ENCODE measurements at regions not wholly inside any gene's neighbourhood (a gene's known extent, or its start where the extent isn't known, plus 50 kb on each side); places are given as distances from the start of the nearest gene placed in this dataset.

GRCh38 chr14:86457481-86458135, 927.7 kb downstream of the FLRT2 start:
- TF ChIP-seq CTCF (IDR thresholded peaks at IDR 0.05) (no peak), EP300 (IDR thresholded peaks at IDR 0.05) (no peak), POLR2A (IDR thresholded peaks at IDR 0.05) (no peak)
